GM23338 (cell line): ENCODE measurements at regions not wholly inside any gene's neighbourhood (a gene's known extent, or its start where the extent isn't known, plus 50 kb on each side); places are given as distances from the start of the nearest gene placed in this dataset.

Experiments
- POLR2AphosphoS5 ChIP-seq: IDR thresholded peaks from 2 replicates; pipeline ENCODE4 v1.6.1; 2016; ENCODE audit warnings: antibody characterized with exemption, low read depth
- TF ChIP-seq, protein P1 (sequence below), 2 experiments: fragments of 200-600 bp in 1 of 2; sonication (generic) in 1 of 2; conservative IDR thresholded peaks; 2 replicates each; pipeline versions ENCODE4 v1.5.1 to v1.6.1; 2016 to 2017; ENCODE audit warnings: antibody characterized with exemption in 2 of 2, low read depth in 2 of 2, mild to moderate bottlenecking in 2 of 2, moderate library complexity in 1 of 2

DNA sequence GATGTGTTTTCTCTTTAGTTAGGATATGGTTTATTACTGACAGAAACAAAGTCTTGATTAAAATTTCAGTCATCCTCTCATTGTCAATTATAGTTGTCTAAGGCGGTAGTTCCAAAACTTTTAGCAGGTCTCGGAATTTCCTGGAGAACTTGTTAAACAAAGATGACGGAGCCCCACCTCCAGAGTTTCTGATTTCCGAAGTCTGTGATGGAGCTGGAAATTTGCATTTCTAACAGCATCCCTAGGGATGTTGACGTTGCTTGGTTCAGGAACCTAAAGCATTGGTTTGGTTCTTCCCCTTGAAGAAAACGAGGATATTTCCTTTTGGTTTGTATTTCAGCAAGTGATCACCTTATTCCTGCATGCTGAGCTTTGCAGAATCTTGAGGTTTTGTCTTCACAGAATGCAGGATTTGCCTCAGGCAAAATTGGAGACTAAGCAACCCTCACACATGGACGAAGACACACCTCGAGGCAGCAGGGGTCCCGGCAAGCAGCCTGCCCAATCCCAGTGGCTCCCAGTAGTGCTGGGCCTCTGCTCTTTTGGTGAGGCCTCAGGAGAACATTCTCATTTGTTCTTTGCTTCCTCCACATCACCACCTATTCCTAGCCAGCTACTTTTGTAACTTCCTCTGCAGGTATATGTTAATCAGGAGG is 187.1 kb upstream of the PHACTR1 start:
- TF ChIP-seq, protein P1, sequence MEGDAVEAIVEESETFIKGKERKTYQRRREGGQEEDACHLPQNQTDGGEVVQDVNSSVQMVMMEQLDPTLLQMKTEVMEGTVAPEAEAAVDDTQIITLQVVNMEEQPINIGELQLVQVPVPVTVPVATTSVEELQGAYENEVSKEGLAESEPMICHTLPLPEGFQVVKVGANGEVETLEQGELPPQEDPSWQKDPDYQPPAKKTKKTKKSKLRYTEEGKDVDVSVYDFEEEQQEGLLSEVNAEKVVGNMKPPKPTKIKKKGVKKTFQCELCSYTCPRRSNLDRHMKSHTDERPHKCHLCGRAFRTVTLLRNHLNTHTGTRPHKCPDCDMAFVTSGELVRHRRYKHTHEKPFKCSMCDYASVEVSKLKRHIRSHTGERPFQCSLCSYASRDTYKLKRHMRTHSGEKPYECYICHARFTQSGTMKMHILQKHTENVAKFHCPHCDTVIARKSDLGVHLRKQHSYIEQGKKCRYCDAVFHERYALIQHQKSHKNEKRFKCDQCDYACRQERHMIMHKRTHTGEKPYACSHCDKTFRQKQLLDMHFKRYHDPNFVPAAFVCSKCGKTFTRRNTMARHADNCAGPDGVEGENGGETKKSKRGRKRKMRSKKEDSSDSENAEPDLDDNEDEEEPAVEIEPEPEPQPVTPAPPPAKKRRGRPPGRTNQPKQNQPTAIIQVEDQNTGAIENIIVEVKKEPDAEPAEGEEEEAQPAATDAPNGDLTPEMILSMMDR (conservative IDR thresholded peaks at IDR 0.05; ENCODE audit: low read depth in 2 of 2), result no peak
- TF ChIP-seq POLR2AphosphoS5, result no peak
